Endothelial cell of umbilical vein (primary cell): ENCODE measurements at regions not wholly inside any gene's neighbourhood (a gene's known extent, or its start where the extent isn't known, plus 50 kb on each side); places are given as distances from the start of the nearest gene placed in this dataset.

ENCODE experiments used
- BruUV-seq: library from RNA; stranded (reverse); fragments of 400-500 nt; replicated peaks from 2 replicates; lab custom pipeline; 2021; lab: Mats Ljungman, UMichigan
- CTCF ChIA-PET: fragments of 300-600, 350-600 bp; sonication (Branson Sonifier 250); formaldehyde crosslinking; loops from one replicate; lab custom pipeline; 2021; ENCODE audit warnings: antibody characterized with exemption, inconsistent platforms; lab: Charles Lee
- POLR2A ChIA-PET: fragments of 300-600, 350-600 bp; sonication (Branson Sonifier 250); formaldehyde crosslinking; loops from one replicate; lab custom pipeline; 2021; ENCODE audit warnings: antibody characterized with exemption, inconsistent platforms; lab: Charles Lee
- DNase-seq: peaks from one replicate; pipeline ENCODE4 v3.0.0-alpha.2; 2011; ENCODE audit warnings: low read depth, low spot score
- FAIRE-seq: peaks from 2 replicates; lab custom pipeline; 2011; peaks lifted over from hg19 to GRCh38; lab: Jason Lieb, UNC
- H2AFZ ChIP-seq: 2 replicates; pipeline ENCODE4 v1.6.0; 2012; ENCODE audit warnings: low read depth, low read length, control low read depth, inconsistent platforms
- H3K27ac ChIP-seq: 2 replicates; pipeline ENCODE4 v1.5.1; 2011; ENCODE audit warnings: low read depth, mild to moderate bottlenecking, control low read depth, low read length, moderate library complexity; ENCODE audit not compliant: insufficient read depth
- H3K27me3 ChIP-seq, 2 experiments: 2 replicates each; pipeline versions ENCODE4 v1.6.0 to v1.6.1; 2011; ENCODE audit warnings: low read length in 2 of 2, mixed read lengths in 1 of 2; ENCODE audit not compliant: control insufficient read depth in 2 of 2, insufficient read depth in 2 of 2
- H3K36me3 ChIP-seq, 2 experiments: 2 replicates in 1 of 2; 3 replicates in 1 of 2; pipeline ENCODE4 v1.5.1; 2011; ENCODE audit warnings: low read length in 2 of 2, mild to moderate bottlenecking in 1 of 2, moderate library complexity in 1 of 2; ENCODE audit not compliant: control insufficient read depth in 2 of 2, insufficient read depth in 2 of 2; ENCODE audit errors: extremely low read depth in 1 of 2
- H3K4me1 ChIP-seq: 3 replicates; pipeline ENCODE4 v1.5.1; 2011; ENCODE audit warnings: mild to moderate bottlenecking, low read length; ENCODE audit not compliant: control insufficient read depth, insufficient read depth; ENCODE audit errors: extremely low read depth
- H3K4me2 ChIP-seq: 2 replicates; pipeline ENCODE4 v1.6.1; 2011; ENCODE audit warnings: low read length, control low read depth, mixed read lengths; ENCODE audit not compliant: insufficient read depth
- H3K4me3 ChIP-seq, 3 experiments: fragments of 200-600 bp in 1 of 3; sonication (generic), shearing (Covaris generic) in 1 of 3; replicated peaks in 1 of 3; 2 replicates each; pipeline ENCODE4 v1.5.1; 2011 to 2016; ENCODE audit warnings: control low read depth in 3 of 3, low read length in 3 of 3, mild to moderate bottlenecking in 2 of 3, inconsistent platforms in 1 of 3, low read depth in 1 of 3, moderate library complexity in 1 of 3; ENCODE audit not compliant: insufficient read depth in 1 of 3
- H3K79me2 ChIP-seq: 2 replicates; pipeline ENCODE4 v1.6.0; 2012; ENCODE audit warnings: low read length, inconsistent platforms; ENCODE audit not compliant: control insufficient read depth, insufficient read depth
- H3K9ac ChIP-seq: replicated peaks from 2 replicates; pipeline ENCODE3; 2011; ENCODE audit warnings: low read length, control low read depth; ENCODE audit not compliant: insufficient read depth; ENCODE audit errors: extremely low read depth
- H3K9me1 ChIP-seq: replicated peaks from 3 replicates; pipeline ENCODE4 v1.6.0; 2011; ENCODE audit warnings: mild to moderate bottlenecking, low read length; ENCODE audit not compliant: control insufficient read depth, insufficient read depth; ENCODE audit errors: extremely low read depth
- H3K9me3 ChIP-seq: replicated peaks from 2 replicates; pipeline ENCODE4 v1.5.1; 2012; ENCODE audit warnings: low read length, inconsistent platforms; ENCODE audit not compliant: control insufficient read depth, insufficient read depth
- H4K20me1 ChIP-seq: replicated peaks from 2 replicates; pipeline ENCODE3; 2011; ENCODE audit warnings: mild to moderate bottlenecking, low read length; ENCODE audit not compliant: control insufficient read depth, insufficient read depth; ENCODE audit errors: extremely low read depth
- CTCF ChIP-seq, 2 donors: IDR thresholded peaks; 1 replicate in 1 of 2; 2 replicates in 1 of 2; pipeline ENCODE4 v1.5.1; 2011; ENCODE audit warnings: low read length in 2 of 2, mild to moderate bottlenecking in 2 of 2, moderate library complexity in 2 of 2, control low read depth in 1 of 2, inconsistent platforms in 1 of 2, low read depth in 1 of 2; ENCODE audit not compliant: insufficient read depth in 1 of 2; ENCODE audit errors: extremely low read depth in 1 of 2
- EZH2 ChIP-seq: IDR thresholded peaks from 2 replicates; pipeline ENCODE4 v1.6.1; 2012; ENCODE audit warnings: borderline replicate concordance, low read depth, mild to moderate bottlenecking, moderate library complexity, low read length, inconsistent platforms; ENCODE audit not compliant: severe bottlenecking
- FOS ChIP-seq: IDR thresholded peaks from 2 replicates; pipeline ENCODE4 v1.6.1; 2011; ENCODE audit warnings: mild to moderate bottlenecking, low read length, moderate library complexity, borderline replicate concordance; ENCODE audit not compliant: insufficient read depth
- GATA2 ChIP-seq: IDR thresholded peaks from 2 replicates; pipeline ENCODE4 v1.7.0; 2011; ENCODE audit warnings: low read depth, mild to moderate bottlenecking, moderate library complexity, mixed read lengths, low read length; ENCODE audit not compliant: insufficient read length, insufficient read depth
- JUN ChIP-seq: IDR thresholded peaks from 2 replicates; pipeline ENCODE4 v1.6.1; 2011; ENCODE audit warnings: borderline replicate concordance, low read depth; ENCODE audit not compliant: insufficient read length, insufficient read depth
- MAX ChIP-seq: IDR thresholded peaks from 2 replicates; pipeline ENCODE4 v1.6.1; 2011; ENCODE audit not compliant: insufficient read depth, insufficient read length
- MYC ChIP-seq: IDR thresholded peaks from one replicate; pipeline ENCODE4 v1.6.1; 2011; ENCODE audit warnings: mild to moderate bottlenecking, low read depth, low read length
- POLR2A ChIP-seq: IDR thresholded peaks from 2 replicates; pipeline ENCODE4 v1.6.1; 2012; ENCODE audit warnings: low read depth, mild to moderate bottlenecking, control low read depth, low read length
- POLR2AphosphoS5 ChIP-seq: IDR thresholded peaks from 2 replicates; pipeline ENCODE4 v1.6.1; 2012; ENCODE audit warnings: low read depth, mild to moderate bottlenecking, control low read depth, low read length, moderate library complexity; ENCODE audit not compliant: insufficient read depth
- dilution Hi-C: fragments of 300-500 bp; cut with MboI; formaldehyde crosslinking; loops from one replicate; pipeline ENCODE4 v1.15.0; 2019; ENCODE audit warnings: low sequenced_read_pairs; ENCODE audit not compliant: extremely low pct_ligation_motif_present
- intact Hi-C: fragments of 100-400 bp; cut with micrococcal nuclease; formaldehyde crosslinking; loops from one replicate; pipeline ENCODE4 v1.10.0; 2022

GRCh38 chr15:58279654-58280053 lies 141.5 kb downstream of the AQP9 start:
- no peak overlapping the region for H3K9ac ChIP-seq
- no peaks in the 10 kb centered on the region for H3K9me1 ChIP-seq
- FAIRE-seq (no peak), DNase-seq (no peak)
- intact Hi-C loops, result no loop called here
- no peak overlapping the region for H2AFZ ChIP-seq
- CTCF ChIA-PET, result interaction anchor here (0.7 kb wide), 1 partner anchor 445 kb away, joined by 3 read pairs; no protein-coding TSS in a partner anchor
- no peaks in the 10 kb centered on the region for H3K9me3 ChIP-seq
- H3K27ac ChIP-seq, result no peak overlapping the region
- H3K4me3 ChIP-seq, result no peak overlapping the region
- H4K20me1 ChIP-seq, result no peaks in the 10 kb centered on the region
- POLR2A ChIA-PET, result no interaction called here
- TF ChIP-seq EZH2 (no peak), POLR2A (no peak), FOS (no peak), POLR2AphosphoS5 (no peak), CTCF (IDR thresholded peaks at IDR 0.05; ENCODE audit: extremely low read depth in 1 of 2, insufficient read depth in 1 of 2, low read depth in 1 of 2, low read length in 2 of 2) (no peak)
- dilution Hi-C loops, result no loop called here
- no peaks in the 10 kb centered on the region for H3K79me2 ChIP-seq
- no TSS peak for BruUV-seq
- H3K27me3 ChIP-seq, result peaks cover 6 to 8% of the 10 kb centered on the region in 2 experiments
- H3K36me3 ChIP-seq, result no peaks in the 10 kb centered on the region
- H3K4me1 ChIP-seq, result no peaks in the 10 kb centered on the region
- no peak overlapping the region for H3K4me2 ChIP-seq

GRCh38 chr15:58282060-58282708 lies 144.0 kb downstream of the AQP9 start:
- BruUV-seq, result no TSS peak
- CTCF ChIA-PET, result interaction anchor here (1.5 kb wide), 1 partner anchor 8 kb away, joined by 4 read pairs; no protein-coding TSS in a partner anchor
- H4K20me1 ChIP-seq, result no peaks in the 10 kb centered on the region
- DNase-seq (no peak), FAIRE-seq (no peak)
- H3K79me2 ChIP-seq, result no peaks in the 10 kb centered on the region
- POLR2A ChIA-PET, result no interaction called here
- TF ChIP-seq EZH2 (no peak), CTCF (IDR thresholded peaks at IDR 0.05; ENCODE audit: extremely low read depth in 1 of 2, insufficient read depth in 1 of 2, low read depth in 1 of 2, low read length in 2 of 2) (no peak), POLR2AphosphoS5 (no peak), MAX (no peak), FOS (no peak), POLR2A (no peak), JUN (no peak), GATA2 (no peak), MYC (no peak)
- no peaks in the 10 kb centered on the region for H3K4me1 ChIP-seq
- H3K4me2 ChIP-seq, result no peak overlapping the region
- no peak overlapping the region for H2AFZ ChIP-seq
- H3K4me3 ChIP-seq, result no peak overlapping the region
- peaks cover 6 to 8% of the 10 kb centered on the region in 2 experiments for H3K27me3 ChIP-seq
- no peaks in the 10 kb centered on the region for H3K9me3 ChIP-seq
- no peaks in the 10 kb centered on the region for H3K36me3 ChIP-seq
- no peak overlapping the region for H3K27ac ChIP-seq
- intact Hi-C loops (no loop called here), dilution Hi-C loops (no loop called here)
- no peaks in the 10 kb centered on the region for H3K9me1 ChIP-seq
- no peak overlapping the region for H3K9ac ChIP-seq
